Lower lobe of right lung (tissue), 2 donors: ENCODE measurements at regions not wholly inside any gene's neighbourhood (a gene's known extent, or its start where the extent isn't known, plus 50 kb on each side); places are given as distances from the start of the nearest gene placed in this dataset.

Source experiments
- ATAC-seq, 2 donors: fragments of 200-7000 bp; cut with Tn5 transposase; one replicate each; pipeline ENCODE4 v1.9.1; 2020 to 2022; ENCODE audit warnings: mild to moderate bottlenecking in 2 of 2, moderate library complexity in 2 of 2
- DNase-seq: peaks from one replicate; pipeline ENCODE4 v3.0.0-alpha.2; 2020
- H3K27ac ChIP-seq: fragments of 200-600 bp; one replicate; pipeline ENCODE4 v1.8.0; 2022
- H3K27me3 ChIP-seq: fragments of 200-600 bp; one replicate; pipeline ENCODE4 v1.8.0; 2022; ENCODE audit warnings: low read depth
- H3K36me3 ChIP-seq: fragments of 200-600 bp; one replicate; pipeline ENCODE4 v1.8.0; 2022; ENCODE audit warnings: mild to moderate bottlenecking
- H3K4me1 ChIP-seq: fragments of 200-600 bp; one replicate; pipeline ENCODE4 v1.8.0; 2022
- H3K4me3 ChIP-seq: fragments of 200-600 bp; one replicate; pipeline ENCODE4 v1.8.0; 2022; ENCODE audit warnings: mild to moderate bottlenecking
- H3K9me3 ChIP-seq: fragments of 200-600 bp; one replicate; pipeline ENCODE4 v1.8.0; 2022
- intact Hi-C: fragments of 100-400 bp; cut with DNase I; formaldehyde crosslinking; loops from one replicate; pipeline ENCODE4 v1.11.0; 2022
- TF ChIP-seq, protein P1 (sequence below): fragments of 200-600 bp; IDR thresholded peaks from one replicate; pipeline ENCODE4 v1.8.0; 2022; ENCODE audit warnings: antibody characterized with exemption, mild to moderate bottlenecking
- donor health status: DM: no; HTN: yes; CAD: no; lungs with severe emphysema.

DNA sequence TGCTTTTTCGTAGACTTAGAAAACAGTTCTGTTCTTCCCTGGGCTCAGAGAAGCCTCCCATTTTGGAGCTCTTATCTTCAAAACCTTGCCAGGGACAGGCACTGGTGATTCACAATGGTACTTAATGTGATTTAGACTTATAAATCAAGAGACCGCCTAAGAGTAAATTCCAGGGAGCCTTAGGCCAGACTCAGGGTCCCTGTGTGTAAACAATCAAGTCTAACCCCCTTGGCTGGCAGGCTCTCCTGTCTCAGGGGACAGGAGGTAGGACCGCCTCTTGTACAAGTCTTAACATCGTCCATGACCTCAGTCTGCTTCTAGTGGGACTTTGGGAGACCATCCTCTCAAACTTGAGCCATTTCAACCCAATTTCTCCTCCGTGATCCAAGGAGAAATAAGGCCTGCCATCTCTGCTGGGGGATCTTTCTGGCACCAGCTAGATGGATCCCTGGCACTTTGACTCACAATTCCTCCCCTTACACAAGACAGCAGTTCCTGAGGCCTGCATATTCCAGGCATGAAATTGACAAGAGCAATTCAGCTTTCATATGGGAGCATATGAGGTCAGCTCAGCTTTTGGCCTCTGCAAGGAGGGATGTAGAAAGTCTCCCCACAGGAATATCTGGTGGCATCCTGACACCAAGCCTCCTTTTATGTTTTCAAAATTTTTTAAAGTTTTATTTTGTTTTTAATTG is 487.0 kb downstream of the TNS1 start:
- no peak for DNase-seq
- H3K9me3 ChIP-seq, result no peaks in the 10 kb centered on the region
- H3K27ac ChIP-seq, result no peak overlapping the region
- H3K36me3 ChIP-seq, result no peaks in the 10 kb centered on the region
- no peak for ATAC-seq
- H3K4me3 ChIP-seq, result no peak overlapping the region
- no peaks in the 10 kb centered on the region for H3K27me3 ChIP-seq
- TF ChIP-seq, protein P1, sequence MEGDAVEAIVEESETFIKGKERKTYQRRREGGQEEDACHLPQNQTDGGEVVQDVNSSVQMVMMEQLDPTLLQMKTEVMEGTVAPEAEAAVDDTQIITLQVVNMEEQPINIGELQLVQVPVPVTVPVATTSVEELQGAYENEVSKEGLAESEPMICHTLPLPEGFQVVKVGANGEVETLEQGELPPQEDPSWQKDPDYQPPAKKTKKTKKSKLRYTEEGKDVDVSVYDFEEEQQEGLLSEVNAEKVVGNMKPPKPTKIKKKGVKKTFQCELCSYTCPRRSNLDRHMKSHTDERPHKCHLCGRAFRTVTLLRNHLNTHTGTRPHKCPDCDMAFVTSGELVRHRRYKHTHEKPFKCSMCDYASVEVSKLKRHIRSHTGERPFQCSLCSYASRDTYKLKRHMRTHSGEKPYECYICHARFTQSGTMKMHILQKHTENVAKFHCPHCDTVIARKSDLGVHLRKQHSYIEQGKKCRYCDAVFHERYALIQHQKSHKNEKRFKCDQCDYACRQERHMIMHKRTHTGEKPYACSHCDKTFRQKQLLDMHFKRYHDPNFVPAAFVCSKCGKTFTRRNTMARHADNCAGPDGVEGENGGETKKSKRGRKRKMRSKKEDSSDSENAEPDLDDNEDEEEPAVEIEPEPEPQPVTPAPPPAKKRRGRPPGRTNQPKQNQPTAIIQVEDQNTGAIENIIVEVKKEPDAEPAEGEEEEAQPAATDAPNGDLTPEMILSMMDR, result no peak
- H3K4me1 ChIP-seq, result peaks cover 11% of the 10 kb centered on the region
- intact Hi-C loops, result no loop called here

DNA sequence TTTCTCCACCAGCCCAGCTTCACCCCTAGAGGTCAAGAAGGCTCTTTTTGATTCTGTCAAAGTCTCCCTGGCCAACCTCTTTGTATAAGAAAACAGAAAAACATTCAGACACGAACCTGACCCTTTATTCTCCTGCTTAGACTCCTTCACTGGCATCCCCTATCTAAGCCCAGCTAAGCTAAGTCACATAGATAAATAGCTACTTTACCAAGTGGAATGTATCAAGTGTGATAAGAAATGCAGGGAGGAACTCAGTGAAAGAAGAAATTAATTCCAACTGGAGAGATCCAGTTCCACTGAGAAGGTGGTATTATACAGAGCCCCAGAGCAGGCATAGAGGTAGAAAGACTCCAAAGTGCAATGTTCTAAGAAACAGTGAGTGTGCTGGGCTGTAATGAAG is 489.5 kb downstream of the TNS1 start:
- ATAC-seq, result no peak
- no peaks in the 10 kb centered on the region for H3K9me3 ChIP-seq
- no peak overlapping the region for H3K4me3 ChIP-seq
- DNase-seq, result no peak
- H3K4me1 ChIP-seq, result peaks cover 15% of the 10 kb centered on the region
- no peaks in the 10 kb centered on the region for H3K36me3 ChIP-seq
- H3K27me3 ChIP-seq, result no peaks in the 10 kb centered on the region
- intact Hi-C loops, result loop anchor here (5.0 kb wide), 1 partner anchor 831 kb away; no protein-coding TSS in a partner anchor
- H3K27ac ChIP-seq, result no peak overlapping the region
- TF ChIP-seq, protein P1, result no peak

DNA sequence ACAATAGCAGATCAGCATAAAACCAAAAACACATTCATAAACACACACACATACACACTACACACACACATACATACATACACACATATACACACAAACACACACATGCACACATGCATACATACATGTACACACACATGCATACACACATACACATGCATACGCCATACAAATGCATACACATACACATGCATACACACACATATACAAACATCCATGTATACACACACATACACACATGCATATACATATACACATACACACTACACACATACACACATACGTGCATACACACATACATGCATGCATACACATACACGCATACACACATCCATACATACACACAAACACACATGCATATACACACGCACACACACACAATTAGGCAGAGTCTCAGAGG is 490.1 kb downstream of the TNS1 start:
- Histone ChIP-seq H3K4me3 (no peak overlapping the region), H3K27ac (no peak overlapping the region), H3K4me1 (peaks cover 15% of the 10 kb centered on the region), H3K9me3 (no peaks in the 10 kb centered on the region), H3K36me3 (no peaks in the 10 kb centered on the region), H3K27me3 (no peaks in the 10 kb centered on the region)
- peak in 1 of 2 donors; percentile 32 for ATAC-seq
- no peak for DNase-seq
- intact Hi-C loops, result loop anchor here (5.0 kb wide), 1 partner anchor 830 kb away; no protein-coding TSS in a partner anchor
- TF ChIP-seq, protein P1, result no peak

DNA sequence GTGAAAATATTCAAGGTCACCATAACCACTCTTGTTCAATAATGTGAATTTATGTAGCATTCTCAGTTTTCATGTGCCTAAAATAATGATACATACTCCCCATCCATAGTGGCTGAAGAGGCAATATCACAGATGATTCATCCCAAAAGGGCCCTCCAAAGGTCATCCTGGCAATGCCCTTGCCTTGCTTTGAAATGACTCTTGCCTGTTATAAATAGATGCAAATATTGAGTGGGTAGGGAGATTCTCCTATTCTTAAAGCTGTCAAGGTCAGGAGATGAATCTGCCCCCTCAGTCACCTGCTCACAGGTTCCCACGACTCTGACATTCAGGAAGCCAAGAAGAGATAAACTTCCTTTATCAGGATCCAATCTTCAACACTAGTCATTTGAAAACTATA is 490.5 kb downstream of the TNS1 start:
- ATAC-seq (no peak), DNase-seq (no peak)
- Histone ChIP-seq H3K4me1 (peaks cover 15% of the 10 kb centered on the region), H3K9me3 (no peaks in the 10 kb centered on the region), H3K36me3 (no peaks in the 10 kb centered on the region), H3K4me3 (no peak overlapping the region), H3K27me3 (no peaks in the 10 kb centered on the region), H3K27ac (no peak overlapping the region)
- TF ChIP-seq, protein P1, result no peak
- intact Hi-C loops, result loop anchor here (5.0 kb wide), 1 partner anchor 830 kb away; no protein-coding TSS in a partner anchor

DNA sequence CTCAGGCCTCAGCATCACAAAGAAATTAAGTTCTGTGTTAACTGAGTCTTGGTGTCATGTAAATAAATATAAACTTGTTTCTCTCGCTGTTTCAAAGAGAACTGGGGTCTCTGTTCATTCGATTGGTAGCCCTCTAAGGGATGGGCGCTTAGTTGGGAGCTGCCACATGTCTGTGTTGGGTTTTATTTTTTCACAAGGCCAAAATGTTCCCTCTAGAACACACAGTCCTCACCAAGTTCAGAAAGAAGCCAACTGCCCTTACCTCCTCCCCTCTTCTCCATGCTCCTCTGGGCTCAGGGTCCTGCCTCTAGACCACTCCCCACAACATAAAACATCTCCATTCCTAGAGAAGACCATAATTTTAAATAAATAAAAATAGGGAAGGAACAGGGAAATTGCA is 490.9 kb downstream of the TNS1 start:
- Histone ChIP-seq H3K4me3 (no peak overlapping the region), H3K4me1 (peaks cover 15% of the 10 kb centered on the region), H3K27me3 (no peaks in the 10 kb centered on the region), H3K36me3 (no peaks in the 10 kb centered on the region), H3K9me3 (no peaks in the 10 kb centered on the region), H3K27ac (no peak overlapping the region)
- DNase-seq (no peak), ATAC-seq (no peak)
- TF ChIP-seq, protein P1, result no peak
- intact Hi-C loops, result loop anchor here (5.0 kb wide), 1 partner anchor 830 kb away; no protein-coding TSS in a partner anchor
